PC-3 (cell line): ENCODE measurements at regions not wholly inside any gene's neighbourhood (a gene's known extent, or its start where the extent isn't known, plus 50 kb on each side); places are given as distances from the start of the nearest gene placed in this dataset.

Source experiments
- ATAC-seq: fragments of 200-7000 bp; cut with Tn5 transposase; 2 replicates; pipeline ENCODE4 v1.9.1; 2020; ENCODE audit warnings: mild to moderate bottlenecking, moderate library complexity
- BruUV-seq: library from RNA; stranded (reverse); fragments of 400-500 nt; replicated peaks from 2 replicates; lab custom pipeline; 2021; lab: Mats Ljungman, UMichigan
- CTCF ChIA-PET: fragments of 300-600 bp; sonication (Branson Sonifier 250); formaldehyde crosslinking; loops from one replicate; lab custom pipeline; 2022; ENCODE audit warnings: antibody characterized with exemption; lab: Charles Lee
- POLR2A ChIA-PET: fragments of 300-600 bp; sonication (Branson Sonifier 250); formaldehyde crosslinking; loops from one replicate; lab custom pipeline; 2022; ENCODE audit warnings: antibody characterized with exemption; ENCODE audit not compliant: unreplicated experiment; lab: Charles Lee
- DNase-seq: peaks from one replicate; pipeline ENCODE4 v3.0.0-alpha.2; 2015
- H2AFZ ChIP-seq: fragments of 300-600 bp; sonication (generic); 2 replicates; pipeline ENCODE4 v1.6.0; 2016; ENCODE audit warnings: antibody characterized with exemption, low read length
- H3F3A ChIP-seq: fragments of 300-600 bp; sonication (generic); one replicate; pipeline ENCODE4 v1.6.0; 2017; ENCODE audit warnings: antibody characterized with exemption, low read length, control low read depth, mild to moderate bottlenecking; ENCODE audit not compliant: unreplicated experiment
- H3K27ac ChIP-seq: fragments of 300-600 bp; sonication (generic); 2 replicates; pipeline ENCODE4 v1.5.1; 2016; ENCODE audit warnings: mild to moderate bottlenecking, low read length
- H3K27me3 ChIP-seq: fragments of 300-600 bp; sonication (generic); 2 replicates; pipeline ENCODE4 v1.6.1; 2016; ENCODE audit warnings: low read length, mixed read lengths
- H3K36me3 ChIP-seq: fragments of 300-600 bp; sonication (generic); 2 replicates; pipeline ENCODE4 v1.6.1; 2016; ENCODE audit warnings: low read depth, mixed run types, low read length, mixed read lengths
- H3K4me1 ChIP-seq: fragments of 300-600 bp; sonication (generic); 2 replicates; pipeline ENCODE4 v1.5.1; 2016; ENCODE audit warnings: low read length; ENCODE audit not compliant: insufficient read depth
- H3K4me2 ChIP-seq: fragments of 300-600 bp; sonication (generic); 2 replicates; pipeline ENCODE4 v1.6.0; 2016; ENCODE audit warnings: low read length
- H3K4me3 ChIP-seq: fragments of 300-600 bp; sonication (generic); 2 replicates; pipeline ENCODE4 v1.5.1; 2016; ENCODE audit warnings: mild to moderate bottlenecking, low read length, mixed read lengths
- H3K79me2 ChIP-seq: fragments of 300-600 bp; sonication (generic); 2 replicates; pipeline ENCODE4 v1.6.1; 2017; ENCODE audit warnings: low read length, mixed read lengths
- H3K9ac ChIP-seq: fragments of 300-600 bp; sonication (generic); 2 replicates; pipeline ENCODE4 v1.6.0; 2016; ENCODE audit warnings: mild to moderate bottlenecking, low read length
- H3K9me2 ChIP-seq: fragments of 300-600 bp; sonication (generic); replicated peaks from 2 replicates; pipeline ENCODE4 v1.6.1; 2016; ENCODE audit warnings: mixed run types, low read length, mixed read lengths
- H3K9me3 ChIP-seq: fragments of 300-600 bp; sonication (generic); 2 replicates; pipeline ENCODE4 v1.6.1; 2016; ENCODE audit warnings: low read length, mixed read lengths
- H4K20me1 ChIP-seq: fragments of 300-600 bp; sonication (generic); 2 replicates; pipeline ENCODE4 v1.6.1; 2016; ENCODE audit warnings: low read length, mixed read lengths
- EZH2 ChIP-seq: fragments of 300-600 bp; sonication (generic); IDR thresholded peaks from one replicate; pipeline ENCODE4 v1.6.1; 2017; ENCODE audit warnings: antibody characterized with exemption, mild to moderate bottlenecking, low read length; ENCODE audit not compliant: unreplicated experiment
- EZH2phosphoT487 ChIP-seq: fragments of 300-600 bp; sonication (generic); IDR thresholded peaks from 2 replicates; pipeline ENCODE4 v1.6.1; 2018; ENCODE audit warnings: mild to moderate bottlenecking, antibody characterized with exemption, low read length, borderline replicate concordance
- intact Hi-C: fragments of 100-400 bp; cut with micrococcal nuclease; formaldehyde crosslinking; loops from 2 replicates; pipeline ENCODE4 v1.9.0; 2023
- TF ChIP-seq, protein P1 (sequence below): fragments of 300-600 bp; sonication (generic); conservative IDR thresholded peaks from 2 replicates; pipeline ENCODE4 v1.5.1; 2017; ENCODE audit warnings: antibody characterized with exemption, low read depth, mild to moderate bottlenecking, low read length

- peaks cover 26% of the 10 kb centered on the region for H3K27me3 ChIP-seq
- no peak overlapping the region for H3K4me2 ChIP-seq
- H3K4me3 ChIP-seq, result no peak overlapping the region
- ChIA-PET POLR2A (no interaction called here), CTCF (no interaction called here)
- intact Hi-C loops, result no loop called here
- DNase-seq, result no peak
- H3K9ac ChIP-seq, result no peak overlapping the region
- no peaks in the 10 kb centered on the region for H3K9me2 ChIP-seq
- TF ChIP-seq EZH2 (no peak), EZH2phosphoT487 (no peak)
- TF ChIP-seq, protein P1, sequence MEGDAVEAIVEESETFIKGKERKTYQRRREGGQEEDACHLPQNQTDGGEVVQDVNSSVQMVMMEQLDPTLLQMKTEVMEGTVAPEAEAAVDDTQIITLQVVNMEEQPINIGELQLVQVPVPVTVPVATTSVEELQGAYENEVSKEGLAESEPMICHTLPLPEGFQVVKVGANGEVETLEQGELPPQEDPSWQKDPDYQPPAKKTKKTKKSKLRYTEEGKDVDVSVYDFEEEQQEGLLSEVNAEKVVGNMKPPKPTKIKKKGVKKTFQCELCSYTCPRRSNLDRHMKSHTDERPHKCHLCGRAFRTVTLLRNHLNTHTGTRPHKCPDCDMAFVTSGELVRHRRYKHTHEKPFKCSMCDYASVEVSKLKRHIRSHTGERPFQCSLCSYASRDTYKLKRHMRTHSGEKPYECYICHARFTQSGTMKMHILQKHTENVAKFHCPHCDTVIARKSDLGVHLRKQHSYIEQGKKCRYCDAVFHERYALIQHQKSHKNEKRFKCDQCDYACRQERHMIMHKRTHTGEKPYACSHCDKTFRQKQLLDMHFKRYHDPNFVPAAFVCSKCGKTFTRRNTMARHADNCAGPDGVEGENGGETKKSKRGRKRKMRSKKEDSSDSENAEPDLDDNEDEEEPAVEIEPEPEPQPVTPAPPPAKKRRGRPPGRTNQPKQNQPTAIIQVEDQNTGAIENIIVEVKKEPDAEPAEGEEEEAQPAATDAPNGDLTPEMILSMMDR, result no peak
- no TSS peak for BruUV-seq
- H3K4me1 ChIP-seq, result no peaks in the 10 kb centered on the region
- no peaks in the 10 kb centered on the region for H3K9me3 ChIP-seq
- no peak for ATAC-seq
- no peaks in the 10 kb centered on the region for H4K20me1 ChIP-seq
- H3K36me3 ChIP-seq, result no peaks in the 10 kb centered on the region
- no peak overlapping the region for H3K27ac ChIP-seq
- H3K79me2 ChIP-seq, result no peaks in the 10 kb centered on the region
- H2AFZ ChIP-seq, result no peak overlapping the region
- no peaks in the 10 kb centered on the region for H3F3A ChIP-seq
Measured at GRCh38 chr2:217614498-217614897, 388.3 kb downstream of the TNS1 start.

DNA sequence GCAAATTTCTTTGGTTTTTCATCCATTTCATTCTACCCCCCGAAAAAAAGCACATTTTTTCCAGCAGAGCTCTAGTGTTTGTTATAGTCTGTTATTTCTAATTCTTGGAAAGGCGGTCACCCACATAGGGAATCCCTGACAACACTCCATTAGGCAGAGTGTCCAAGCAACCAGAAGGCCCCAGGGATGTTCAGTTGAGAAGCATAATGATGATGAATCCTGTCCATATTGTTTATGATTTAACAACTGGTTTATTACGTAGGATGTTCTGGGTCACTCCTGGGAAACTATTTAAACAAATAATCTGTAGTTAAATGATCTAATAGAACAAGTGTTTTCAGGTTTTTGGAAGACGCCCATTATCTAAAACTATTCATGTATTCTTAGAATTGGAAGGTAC is 388.7 kb downstream of the TNS1 start:
- no peaks in the 10 kb centered on the region for H3K79me2 ChIP-seq
- CTCF ChIA-PET, result no interaction called here
- H3K27me3 ChIP-seq, result peaks cover 22% of the 10 kb centered on the region
- H3K9me2 ChIP-seq, result no peaks in the 10 kb centered on the region
- no TSS peak for BruUV-seq
- no peak overlapping the region for H3K4me3 ChIP-seq
- no peak overlapping the region for H3K4me2 ChIP-seq
- H4K20me1 ChIP-seq, result no peaks in the 10 kb centered on the region
- H3K9me3 ChIP-seq, result no peaks in the 10 kb centered on the region
- DNase-seq (no peak), ATAC-seq (no peak)
- no peak overlapping the region for H3K27ac ChIP-seq
- H3F3A ChIP-seq, result no peaks in the 10 kb centered on the region
- no peak overlapping the region for H3K9ac ChIP-seq
- POLR2A ChIA-PET, result no interaction called here
- H3K36me3 ChIP-seq, result no peaks in the 10 kb centered on the region
- intact Hi-C loops, result no loop called here
- no peak for TF ChIP-seq EZH2phosphoT487
- TF ChIP-seq, protein P1, result no peak
- no peaks in the 10 kb centered on the region for H3K4me1 ChIP-seq
- no peak overlapping the region for H2AFZ ChIP-seq

- ATAC-seq, result no peak
- no peak for DNase-seq
- CTCF ChIA-PET, result no interaction called here
Measured at GRCh38 chr2:217612920-217613319, 389.9 kb downstream of the TNS1 start.

More at GRCh38 chr2:217612920-217613319, 389.9 kb downstream of the TNS1 start:
- POLR2A ChIA-PET, result no interaction called here
- no peaks in the 10 kb centered on the region for H3K9me3 ChIP-seq
- no peaks in the 10 kb centered on the region for H3K4me1 ChIP-seq
- no peaks in the 10 kb centered on the region for H3K79me2 ChIP-seq
- TF ChIP-seq, protein P1, result no peak
- no peak for TF ChIP-seq EZH2phosphoT487
- no peak for TF ChIP-seq EZH2
- intact Hi-C loops, result no loop called here
- H3K4me2 ChIP-seq, result no peak overlapping the region
- no peak overlapping the region for H2AFZ ChIP-seq
- H3K27me3 ChIP-seq, result peaks cover 18% of the 10 kb centered on the region
- BruUV-seq, result no TSS peak
- H3K27ac ChIP-seq, result no peak overlapping the region
- H3K36me3 ChIP-seq, result no peaks in the 10 kb centered on the region
- H3K4me3 ChIP-seq, result no peak overlapping the region
- no peaks in the 10 kb centered on the region for H3K9me2 ChIP-seq
- no peaks in the 10 kb centered on the region for H3F3A ChIP-seq
- no peak overlapping the region for H3K9ac ChIP-seq
- no peaks in the 10 kb centered on the region for H4K20me1 ChIP-seq
